Smooth muscle cell of the brain vasculature (primary cell): ENCODE measurements at regions not wholly inside any gene's neighbourhood (a gene's known extent, or its start where the extent isn't known, plus 50 kb on each side); places are given as distances from the start of the nearest gene placed in this dataset.
"Not testable (repeated sequence)": the region's sequence is repeated elsewhere in the genome, so short reads cannot be mapped to it uniquely, and the experiment has no call there.

ENCODE experiments used
- DNase-seq: peaks from one replicate; pipeline ENCODE4 v3.0.0-alpha.2; 2012; ENCODE audit warnings: low read depth, low spot score

DNA sequence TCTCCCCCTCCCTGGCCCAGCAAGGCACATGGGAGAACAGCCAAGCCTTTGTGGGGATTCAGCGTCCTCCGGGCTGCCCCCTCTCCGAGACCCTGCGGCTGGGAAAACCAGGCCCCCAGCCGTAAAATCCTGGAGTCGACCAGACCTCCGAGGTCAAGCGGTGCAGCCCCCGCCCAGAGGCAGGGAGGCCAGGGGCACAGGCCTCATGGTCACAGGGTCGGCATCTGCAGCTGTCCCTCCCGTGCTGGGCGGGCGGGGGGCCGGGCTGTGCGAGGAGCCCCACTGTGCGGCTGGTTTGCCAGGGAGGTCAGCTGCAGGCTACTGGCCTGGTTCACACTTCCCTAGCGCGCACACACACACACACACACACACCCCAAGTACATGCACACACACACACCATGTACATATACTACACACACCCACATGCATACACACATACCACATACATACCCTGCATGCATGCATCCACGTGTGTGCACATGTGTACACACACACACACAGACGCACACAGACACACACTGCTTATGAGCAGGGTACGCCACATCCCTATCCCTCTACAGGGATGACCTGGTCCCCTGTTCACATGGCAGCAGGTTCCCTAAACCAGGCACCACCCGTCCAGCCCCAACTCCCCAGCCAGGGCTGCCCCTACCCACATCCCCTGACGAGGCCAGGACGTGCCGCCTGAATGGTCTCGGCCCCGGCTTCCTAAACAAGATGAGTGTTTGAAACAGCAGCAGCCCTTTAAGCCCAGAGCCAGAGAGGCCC, 108.9 kb upstream of the CIBAR2 start:
- DNase-seq = no peak

DNA sequence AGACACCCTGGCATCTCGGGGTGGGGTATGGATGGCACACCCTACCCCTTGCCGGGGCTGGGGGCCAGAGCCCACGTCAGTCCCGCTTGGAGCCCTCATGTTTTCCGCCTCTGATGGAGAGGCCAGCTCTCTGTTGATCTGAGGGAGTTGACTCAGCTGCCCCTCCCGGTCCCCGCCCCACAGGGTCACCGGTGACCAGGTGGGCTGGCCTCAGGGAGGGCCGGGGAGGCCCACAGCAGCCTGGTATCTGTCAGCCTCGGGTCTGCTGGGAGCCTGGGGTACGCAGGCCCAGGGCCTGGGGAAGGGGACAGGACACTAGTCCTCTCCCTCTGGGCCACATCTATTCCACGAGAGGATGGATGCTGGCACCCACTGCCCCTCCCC, 109.5 kb upstream of the CIBAR2 start:
- DNase-seq = no peak

DNA sequence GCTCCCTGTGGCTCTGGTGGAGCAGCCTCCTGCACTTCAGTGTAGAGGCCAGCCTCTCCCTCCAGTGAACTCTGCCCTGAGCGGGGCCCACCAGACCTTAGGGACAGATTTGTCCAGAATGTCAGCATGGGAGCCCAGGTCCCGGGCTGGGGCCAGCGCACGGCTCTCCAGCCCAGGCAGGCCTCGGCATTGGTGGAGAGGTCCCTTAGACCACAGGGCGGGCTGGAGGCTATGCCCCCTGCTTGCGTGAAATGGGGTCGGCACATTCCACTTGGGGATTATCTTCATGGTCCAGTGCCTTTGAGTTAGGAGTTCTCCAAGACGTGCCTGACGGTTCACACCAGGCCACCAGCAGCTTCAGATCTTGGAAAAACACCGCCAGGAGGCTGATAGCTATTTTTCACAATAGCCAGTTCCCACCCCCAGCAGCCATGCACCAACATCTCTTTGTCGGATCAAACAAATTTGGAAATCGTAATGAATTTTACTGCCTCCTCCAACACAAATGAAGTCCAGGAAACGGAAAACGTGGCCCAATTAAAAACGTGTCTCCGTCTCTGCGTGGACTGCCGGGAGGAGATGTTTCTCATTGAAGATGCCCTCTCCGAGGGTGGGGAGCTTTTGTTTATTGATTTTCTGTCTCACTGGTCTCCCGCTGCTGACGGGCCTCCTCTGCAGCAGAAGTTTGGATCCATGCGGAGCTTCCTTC, 110.0 kb upstream of the CIBAR2 start:
- DNase-seq = no peak

DNA sequence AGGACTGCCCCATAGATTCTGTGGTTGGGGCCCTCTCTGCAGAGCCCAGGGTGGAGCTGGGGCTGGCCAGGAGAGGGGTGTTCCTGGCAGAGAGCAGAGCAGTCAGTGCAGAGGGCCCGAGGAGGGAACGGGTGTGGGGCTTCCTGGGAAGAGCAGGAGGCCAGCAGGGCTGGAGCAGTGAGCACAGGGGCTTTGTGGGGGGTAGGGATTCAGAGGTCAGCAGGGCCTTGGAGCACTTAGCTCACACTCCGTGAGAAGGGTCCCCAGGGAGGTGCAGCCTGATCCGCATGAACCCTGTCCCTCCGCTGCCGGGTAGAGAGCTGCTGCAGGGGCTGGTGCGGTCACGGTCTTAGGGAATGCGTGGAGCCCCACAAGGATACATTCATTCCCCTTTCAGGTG, 113.0 kb upstream of the CIBAR2 start:
- no peak for DNase-seq

DNA sequence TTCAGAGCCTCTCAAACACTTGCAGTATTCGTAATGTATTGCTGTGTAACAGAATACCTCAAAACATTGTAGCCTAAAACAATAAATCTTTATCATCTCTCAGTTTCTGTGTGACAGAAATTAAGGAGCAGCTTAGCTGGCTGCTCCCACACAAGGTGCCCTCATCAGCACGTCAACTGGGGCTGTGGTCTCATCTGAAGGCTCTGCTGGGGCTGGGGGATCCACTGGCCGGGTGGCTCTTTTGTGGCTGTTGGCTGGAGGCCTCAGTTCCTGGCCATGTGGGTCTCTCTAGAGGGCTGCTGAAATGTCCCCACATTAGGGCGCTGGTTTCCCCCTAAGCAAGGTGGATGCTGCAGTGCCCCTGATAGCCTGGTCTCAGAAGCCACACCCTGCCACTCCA, 113.4 kb upstream of the CIBAR2 start:
- no peak for DNase-seq

DNA sequence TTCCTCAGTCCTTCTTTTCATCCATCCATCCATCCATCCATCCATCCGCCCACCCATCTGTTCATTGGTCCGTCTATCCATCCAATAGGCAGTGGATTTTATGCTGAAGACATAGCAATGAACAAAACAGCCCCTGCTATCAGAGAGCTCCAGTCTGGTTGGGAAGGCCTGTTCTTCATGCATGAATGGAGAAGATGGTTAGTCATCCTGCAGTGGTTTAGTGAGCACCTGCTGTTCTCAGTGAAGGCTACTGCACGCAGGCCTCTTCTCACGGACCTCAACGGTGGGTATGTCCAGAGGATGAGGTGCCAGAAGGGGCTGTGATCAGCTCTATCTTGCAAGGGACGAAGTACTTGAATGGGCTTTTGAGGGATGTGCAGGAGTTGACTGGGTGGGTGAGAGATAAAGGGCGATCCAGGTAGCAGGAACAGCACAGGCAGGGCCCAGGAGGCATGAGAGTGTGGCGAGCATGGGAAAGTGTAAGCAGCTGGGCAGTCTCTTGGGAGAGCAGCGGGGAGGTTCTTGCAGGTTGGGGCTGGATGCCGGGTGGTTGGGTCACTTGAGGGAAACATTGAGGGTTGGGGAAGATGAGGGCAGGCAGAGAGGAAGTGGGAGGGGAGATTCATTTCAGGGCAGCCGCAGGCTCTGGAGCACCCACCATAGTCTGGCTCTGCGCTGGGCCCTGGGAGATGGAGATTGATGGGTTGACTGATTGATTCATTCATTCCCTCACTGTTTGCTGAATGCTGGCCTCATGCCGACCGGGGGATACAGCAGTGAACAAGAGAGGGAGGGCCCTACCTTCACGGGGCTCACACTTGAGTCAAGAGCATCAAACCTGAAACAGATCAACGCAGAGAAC, 115.0 kb upstream of the CIBAR2 start:
- no peak for DNase-seq

DNA sequence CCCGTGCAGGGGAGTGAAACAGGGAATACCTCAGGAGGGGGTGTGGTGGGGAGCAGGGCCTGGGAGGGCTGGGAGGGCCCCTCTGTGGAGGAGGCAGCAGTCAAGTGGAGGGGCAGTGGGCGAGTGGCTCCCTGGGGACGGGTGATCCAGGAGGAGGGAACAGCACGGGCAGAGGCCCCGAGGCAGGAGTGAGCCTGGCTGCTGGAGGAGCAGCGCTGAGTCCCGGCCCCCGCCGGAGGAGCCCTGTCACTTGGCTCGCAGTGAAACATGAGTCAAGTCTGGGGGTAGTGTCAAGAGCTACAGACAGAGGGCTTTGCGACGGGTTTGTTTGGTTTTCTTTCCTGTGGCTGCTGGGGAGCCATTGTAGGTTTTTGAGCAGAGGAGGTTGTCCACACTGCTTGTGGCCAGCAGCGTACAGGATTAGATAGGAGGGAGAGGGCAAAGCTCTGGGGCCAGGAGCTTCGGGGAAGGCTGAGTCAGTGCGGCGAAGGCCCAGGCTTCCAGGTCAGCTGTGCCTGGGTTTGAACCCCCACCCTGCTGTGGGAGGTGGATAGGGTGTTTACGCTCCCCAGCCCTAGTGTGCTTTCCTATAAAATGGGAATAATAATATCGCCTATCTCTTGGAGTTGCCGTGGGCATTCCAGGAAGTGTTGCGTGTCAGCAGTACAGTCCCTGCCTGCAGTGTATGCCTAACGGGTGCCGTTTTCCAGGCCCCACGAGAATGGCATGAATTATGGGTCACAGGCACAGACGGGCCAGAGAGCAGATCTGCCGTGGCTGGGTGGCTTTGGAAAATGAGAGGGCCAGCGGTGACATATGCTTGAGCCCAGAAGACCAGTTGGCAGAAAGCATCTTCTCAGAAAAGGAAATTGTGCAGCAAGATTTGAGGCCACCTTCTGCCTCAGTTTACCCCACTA, 115.9 kb upstream of the CIBAR2 start:
- no peak for DNase-seq

DNA sequence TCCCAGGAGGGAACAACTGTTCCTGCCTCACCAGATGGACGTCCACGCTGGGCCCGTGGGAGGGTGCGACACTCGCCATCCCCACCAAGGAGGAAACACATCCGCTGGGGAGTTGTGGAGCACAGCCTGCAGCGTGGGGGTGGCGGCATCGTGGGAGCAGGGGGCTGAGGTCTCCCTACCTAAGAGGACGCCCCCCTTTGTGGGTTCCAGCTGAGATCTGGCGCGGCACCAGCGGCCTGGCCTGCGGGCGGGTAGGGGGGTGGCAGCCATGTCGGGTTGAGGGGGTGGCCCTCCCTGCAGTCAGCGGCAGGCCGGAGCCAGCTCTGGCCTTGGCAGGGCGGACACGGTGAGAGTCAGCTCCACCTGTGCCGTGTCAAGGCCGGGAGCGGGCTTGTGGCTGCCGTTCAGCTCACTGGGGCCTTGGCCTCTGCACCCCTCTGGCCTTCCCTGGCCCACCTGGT, 116.7 kb upstream of the CIBAR2 start:
- DNase-seq = no peak

DNA sequence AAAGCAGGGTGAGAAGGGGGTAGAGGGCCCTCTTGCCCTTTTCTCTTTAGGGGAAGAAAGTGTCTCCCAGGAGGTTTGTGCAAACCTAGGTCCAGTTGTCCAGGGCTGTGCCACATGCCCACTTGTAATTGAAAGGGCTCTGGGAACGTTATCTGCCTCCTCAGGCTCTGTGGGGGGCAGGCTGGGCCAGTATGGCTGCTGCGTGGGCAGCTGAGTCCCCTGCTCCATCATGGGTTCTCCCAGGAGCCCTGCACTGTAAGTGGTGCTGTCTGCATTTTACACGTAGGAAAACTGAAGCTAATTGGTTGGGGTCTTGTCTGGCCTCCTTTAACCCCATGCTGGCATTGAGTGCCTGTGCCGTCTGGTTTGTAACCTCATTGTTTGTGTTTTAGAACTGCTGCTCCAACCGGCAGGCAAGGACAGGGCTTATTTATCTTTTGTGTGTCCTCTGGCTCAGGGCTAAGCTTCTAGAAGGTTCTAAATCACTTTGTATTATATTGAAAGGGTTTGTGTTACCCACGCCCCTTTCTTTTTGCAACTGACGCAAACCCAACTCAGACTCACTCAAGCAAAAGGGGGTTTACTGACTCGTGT, 117.7 kb upstream of the CIBAR2 start:
- DNase-seq = no peak

DNA sequence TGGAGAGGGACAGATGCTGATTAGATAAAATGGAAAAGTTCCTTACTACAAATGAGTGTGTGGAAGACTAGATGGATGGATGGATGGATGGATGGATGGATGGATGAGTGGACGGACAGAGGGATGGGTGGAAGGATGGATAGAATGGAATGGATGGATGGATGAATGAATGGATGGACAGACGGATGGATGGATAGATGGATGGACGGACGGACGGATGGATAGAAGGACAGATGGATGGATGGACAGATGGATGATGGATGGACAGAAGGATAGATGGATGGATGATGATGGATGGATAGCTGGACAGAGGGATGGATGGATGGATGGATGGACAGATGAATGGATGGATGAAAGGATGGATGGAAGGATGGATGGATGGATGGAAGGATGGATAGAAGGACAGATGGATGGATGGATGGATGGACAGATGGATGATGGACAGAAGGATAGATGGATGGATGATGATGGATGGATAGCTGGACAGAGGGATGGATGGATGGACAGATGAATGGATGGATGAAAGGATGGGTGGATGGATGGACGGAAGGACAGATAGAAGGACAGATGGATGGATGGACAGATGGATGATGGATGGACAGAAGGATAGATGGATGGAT, 118.6 kb upstream of the CIBAR2 start:
- DNase-seq = not testable (repeated sequence)

DNA sequence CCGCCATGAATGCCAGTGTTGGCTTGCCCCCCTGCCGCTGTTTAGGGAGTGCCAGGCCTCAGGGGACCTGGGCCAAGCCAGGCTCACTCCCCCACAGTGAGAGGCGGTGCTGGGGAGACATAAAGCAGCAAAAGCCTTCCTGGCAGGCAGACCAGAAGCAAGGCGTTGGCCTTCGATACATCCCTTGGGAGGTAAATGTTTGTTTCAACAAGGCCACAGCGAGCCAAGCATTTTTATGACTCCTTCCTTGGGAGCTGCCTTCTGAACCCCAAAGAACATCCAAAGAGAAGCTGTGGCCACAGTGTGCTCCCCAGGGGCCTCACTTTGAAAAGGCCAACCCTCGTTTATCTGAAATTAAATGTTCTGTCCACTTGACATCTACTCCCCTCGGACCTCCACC, 119.7 kb upstream of the CIBAR2 start:
- DNase-seq = no peak

DNA sequence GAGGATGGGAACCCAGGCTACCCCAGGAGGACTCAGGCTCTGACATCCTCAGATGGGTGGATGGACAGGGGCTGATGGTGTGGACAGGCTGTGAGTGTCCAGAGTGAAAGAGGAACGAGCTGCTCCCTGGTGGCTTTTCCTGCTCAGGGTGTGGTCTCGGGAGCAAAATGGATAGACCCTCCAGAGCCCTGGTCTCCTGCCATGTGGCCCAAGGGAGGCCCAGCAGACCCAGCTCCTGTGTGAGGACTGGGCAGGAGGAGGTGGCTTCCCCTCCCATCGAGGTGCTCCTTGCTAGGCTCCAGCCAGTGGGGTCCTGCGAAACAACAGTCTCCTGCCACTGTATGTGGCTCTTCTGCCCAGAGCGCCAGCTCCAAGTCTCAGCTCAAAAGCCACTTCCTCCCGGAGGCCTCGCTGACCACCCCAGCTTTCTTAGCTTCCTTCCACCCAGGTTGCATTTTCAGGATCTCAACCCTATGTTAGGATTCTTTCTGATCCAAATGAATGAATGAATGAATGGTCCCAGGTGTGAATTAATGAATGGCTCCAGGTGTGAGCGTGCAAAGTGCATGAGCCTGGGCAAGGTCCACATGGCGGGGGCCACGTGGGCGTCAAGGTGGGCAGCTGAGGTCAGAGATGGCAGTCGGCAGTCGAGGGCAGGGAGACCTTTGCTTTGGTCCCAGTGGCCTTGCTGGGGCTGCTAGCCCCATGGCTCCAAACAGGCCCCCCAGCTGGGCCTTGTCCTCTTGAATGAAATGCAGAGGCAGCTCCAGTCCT, 120.3 kb upstream of the CIBAR2 start:
- DNase-seq = no peak

DNA sequence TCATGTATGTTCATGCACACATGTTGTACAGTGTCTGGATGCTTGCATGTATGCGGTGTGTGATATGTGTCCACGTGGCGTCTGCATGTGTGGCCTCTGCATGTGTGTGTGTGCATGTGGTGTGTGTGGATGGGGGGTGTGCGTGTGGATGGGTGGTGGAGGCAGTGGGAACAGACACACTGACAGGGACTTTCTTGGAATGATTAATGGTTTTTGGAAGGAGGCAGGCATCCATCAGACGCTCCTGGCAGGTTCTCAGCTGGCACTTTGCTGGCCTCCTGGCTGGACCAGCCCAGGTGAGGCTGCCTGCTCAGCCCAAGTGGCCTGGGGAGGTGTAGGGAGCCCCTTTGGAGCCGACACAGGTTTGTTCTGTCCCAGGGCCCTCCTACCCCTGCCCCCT, 121.2 kb upstream of the CIBAR2 start:
- no peak for DNase-seq

DNA sequence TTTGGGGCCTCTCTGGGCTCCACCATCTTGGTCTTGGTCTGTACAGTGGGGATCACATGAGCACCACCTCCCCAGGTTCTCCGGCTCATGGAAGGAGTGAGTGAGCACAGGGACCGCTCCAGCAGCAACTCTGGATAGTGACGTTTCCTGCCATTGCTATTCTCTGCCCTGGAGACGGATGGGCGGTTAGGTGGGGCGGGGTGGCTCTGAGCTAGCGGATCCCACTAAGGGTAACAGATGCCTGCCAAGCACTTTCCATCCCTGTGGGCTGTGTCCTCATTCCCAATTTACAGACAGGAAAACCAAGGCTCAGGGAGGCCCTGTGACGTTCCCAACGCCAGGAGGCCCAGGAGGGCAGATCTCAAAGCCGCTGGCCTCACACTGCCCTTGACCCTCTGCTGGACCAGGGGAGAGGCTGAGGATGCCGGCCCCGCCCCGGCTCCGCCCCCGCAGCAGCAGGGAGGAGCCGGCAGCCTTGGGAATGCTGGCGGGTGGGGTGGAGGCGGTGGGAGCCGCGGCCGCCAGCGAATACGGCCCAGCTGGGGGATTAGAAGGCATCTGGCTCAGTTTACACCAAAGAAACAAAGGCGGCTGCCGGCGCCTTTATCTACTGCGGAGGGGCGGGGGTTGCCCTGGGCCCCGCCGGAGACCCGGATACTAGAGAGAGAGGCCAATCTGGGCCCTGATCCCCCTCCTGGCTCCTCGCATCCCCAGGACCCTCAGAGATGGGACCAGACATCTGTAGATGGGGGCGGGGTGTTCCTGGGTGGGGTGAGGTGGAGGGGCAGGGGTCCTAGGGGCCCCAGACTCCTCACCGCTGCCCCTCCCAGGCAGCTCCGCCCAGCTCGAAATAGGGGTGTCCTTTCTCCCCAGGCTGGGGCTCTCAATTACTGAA, 122.3 kb upstream of the CIBAR2 start:
- no peak for DNase-seq

DNA sequence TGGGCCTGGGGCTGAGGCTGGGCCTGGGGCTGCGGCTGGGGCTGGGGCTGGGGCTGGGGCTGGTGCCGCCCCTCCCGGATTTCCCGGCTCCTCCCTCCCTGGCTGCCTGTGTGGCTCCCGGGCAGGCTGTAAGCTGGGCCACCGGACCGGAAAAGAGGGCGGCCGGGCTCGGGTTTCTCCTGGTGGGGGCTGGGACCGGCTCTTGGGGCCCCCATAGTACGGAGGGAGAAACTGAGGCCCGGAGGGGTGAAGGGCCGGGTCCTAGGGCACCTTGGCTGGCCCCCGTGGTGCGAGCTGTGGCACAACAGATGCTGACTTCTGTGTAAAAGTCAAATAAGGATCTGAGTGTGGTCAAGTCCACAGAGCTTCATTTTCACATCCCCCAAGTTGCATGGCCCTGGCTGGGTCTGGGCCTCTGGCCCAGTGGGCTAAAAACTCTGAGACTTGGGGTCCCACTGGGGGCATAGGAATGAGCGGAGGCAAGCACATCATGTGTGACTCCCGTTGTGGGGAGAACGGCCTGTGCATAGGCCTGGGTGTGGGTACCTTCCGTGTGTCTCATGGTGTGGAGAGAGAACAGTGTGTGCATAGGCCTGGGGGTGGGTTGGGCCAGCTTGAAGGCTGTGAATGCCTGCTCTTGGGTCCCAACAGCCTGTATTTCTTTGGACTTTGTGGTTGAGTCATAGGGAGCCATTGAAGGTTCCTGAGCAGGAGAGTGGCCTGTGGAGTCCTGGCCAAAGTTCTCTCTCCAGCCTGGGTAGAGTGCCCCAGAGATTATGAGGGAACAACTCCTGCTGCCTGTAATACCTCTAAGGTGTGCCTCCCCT, 123.9 kb upstream of the CIBAR2 start:
- DNase-seq = no peak

DNA sequence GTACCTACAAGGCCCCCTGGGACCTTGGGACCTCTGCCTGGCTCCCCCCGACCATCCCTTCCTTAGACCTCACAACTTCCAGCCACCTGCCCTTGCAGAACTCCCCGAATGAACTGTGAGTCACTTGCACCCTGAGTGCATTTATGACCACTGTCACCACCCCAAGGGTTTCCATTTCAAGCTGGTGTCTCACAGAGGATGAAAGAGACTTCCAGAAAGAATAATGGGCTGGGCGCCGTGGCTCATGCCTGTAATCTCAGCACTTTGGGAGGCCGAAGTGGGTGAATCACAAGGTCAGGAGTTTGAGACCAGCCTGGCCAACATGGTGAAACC, 124.5 kb upstream of the CIBAR2 start:
- no peak for DNase-seq

DNA sequence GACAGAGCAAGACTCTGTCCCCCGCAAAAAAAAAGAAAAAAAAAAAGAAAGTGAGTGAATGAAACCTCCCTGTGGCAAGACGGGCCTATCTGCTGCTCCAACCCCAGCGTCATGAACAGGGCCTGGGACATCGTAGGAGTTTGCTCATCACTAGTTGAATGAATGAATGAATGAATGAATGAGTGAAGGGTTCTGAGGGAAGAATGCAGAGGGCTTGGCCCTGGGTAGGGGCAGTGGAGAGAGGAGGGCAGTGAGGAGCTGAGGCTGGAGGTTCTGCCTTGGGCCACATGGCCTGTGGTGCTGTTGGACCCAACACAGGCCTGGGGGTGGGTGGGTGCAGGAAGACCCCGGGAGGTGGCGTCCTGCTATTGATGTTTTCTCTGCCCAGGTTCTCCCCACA, 125.5 kb upstream of the CIBAR2 start:
- no peak for DNase-seq

DNA sequence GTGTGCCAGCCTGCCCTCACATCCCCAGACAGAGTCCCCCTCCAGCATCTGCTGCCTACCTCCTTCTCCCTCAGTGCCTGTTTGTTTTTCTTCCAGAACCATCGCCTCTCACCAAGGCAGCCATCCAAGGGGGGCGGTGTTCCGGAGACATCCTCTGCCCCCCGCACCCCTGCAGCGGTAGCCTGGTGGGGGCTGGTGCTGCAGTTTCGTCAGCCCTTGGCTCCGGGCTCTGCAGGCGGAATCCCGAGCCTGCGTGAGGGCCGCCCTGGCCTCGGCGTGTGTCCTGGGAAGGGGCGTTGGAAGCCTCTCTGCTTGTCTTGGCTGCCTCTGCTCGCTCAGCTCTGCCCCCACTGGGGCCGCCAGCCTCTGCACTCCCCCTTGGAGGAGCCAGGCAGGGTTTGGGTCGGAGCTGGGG, 126.0 kb upstream of the CIBAR2 start:
- peak; percentile 91 for DNase-seq
